ENCODE measurements at regions not wholly inside any gene's neighbourhood (a gene's known extent, or its start where the extent isn't known, plus 50 kb on each side); places are given as distances from the start of the nearest gene placed in this dataset.

DNA sequence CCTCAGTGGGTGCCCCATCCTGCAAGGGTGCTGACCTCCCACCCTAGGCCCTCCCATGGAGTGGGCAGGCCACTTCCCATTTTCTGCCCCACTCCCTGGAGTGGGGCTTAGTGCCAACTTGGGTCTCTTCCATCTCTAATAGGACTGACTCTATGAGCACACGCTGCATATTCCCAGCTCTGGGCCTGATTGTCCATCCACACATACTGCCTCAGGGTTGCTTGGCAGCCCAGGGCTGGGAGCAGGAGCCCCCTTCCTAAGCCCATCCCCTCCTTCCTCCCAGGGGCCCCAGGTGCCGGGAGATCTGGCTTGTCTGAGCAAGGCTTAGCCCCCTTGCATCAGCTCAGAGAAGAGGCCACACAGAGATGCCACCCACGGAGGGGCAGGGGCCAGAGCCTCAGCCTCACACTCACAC, 55.1 kb downstream of the PJA1 start:
- Mint-ChIP-seq H3K4me3 (no peak overlapping the region), H3K9me3 (no peaks in the 10 kb centered on the region), H3K27ac (no peak overlapping the region), H3K36me3 (ENCODE audit: low read depth) (no peaks in the 10 kb centered on the region), H3K4me1 (ENCODE audit: low read depth) (peaks cover 13% of the 10 kb centered on the region), H3K27me3 (ENCODE audit: insufficient read depth) (peaks cover 11% of the 10 kb centered on the region)
- DNase-seq = no peak
- TF ChIP-seq, protein P1, sequence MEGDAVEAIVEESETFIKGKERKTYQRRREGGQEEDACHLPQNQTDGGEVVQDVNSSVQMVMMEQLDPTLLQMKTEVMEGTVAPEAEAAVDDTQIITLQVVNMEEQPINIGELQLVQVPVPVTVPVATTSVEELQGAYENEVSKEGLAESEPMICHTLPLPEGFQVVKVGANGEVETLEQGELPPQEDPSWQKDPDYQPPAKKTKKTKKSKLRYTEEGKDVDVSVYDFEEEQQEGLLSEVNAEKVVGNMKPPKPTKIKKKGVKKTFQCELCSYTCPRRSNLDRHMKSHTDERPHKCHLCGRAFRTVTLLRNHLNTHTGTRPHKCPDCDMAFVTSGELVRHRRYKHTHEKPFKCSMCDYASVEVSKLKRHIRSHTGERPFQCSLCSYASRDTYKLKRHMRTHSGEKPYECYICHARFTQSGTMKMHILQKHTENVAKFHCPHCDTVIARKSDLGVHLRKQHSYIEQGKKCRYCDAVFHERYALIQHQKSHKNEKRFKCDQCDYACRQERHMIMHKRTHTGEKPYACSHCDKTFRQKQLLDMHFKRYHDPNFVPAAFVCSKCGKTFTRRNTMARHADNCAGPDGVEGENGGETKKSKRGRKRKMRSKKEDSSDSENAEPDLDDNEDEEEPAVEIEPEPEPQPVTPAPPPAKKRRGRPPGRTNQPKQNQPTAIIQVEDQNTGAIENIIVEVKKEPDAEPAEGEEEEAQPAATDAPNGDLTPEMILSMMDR (IDR thresholded peaks at IDR 0.05) = no peak

DNA sequence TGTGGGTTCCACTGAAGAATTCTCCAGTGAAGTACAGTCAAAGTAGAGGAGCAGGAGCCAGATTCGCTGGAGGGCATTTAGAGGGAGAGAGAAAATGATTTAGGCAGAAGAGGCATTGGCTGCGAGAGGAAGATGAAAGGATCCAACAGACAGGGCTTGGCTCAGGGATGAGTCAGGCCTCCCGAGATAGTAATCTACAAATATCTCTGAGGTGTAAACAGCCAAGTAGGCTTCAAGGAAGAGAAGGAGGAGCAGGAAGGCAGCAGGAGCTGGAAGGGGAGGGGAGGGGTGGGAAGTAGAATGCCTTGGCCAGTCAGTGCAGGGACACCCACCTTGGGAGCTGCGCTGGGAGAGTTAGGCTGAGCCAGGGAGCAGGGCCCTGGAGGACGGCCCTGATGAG, 55.5 kb downstream of the PJA1 start:
- H3K9me3 Mint-ChIP-seq = no peaks in the 10 kb centered on the region
- no peaks in the 10 kb centered on the region for H3K36me3 Mint-ChIP-seq (ENCODE audit: low read depth)
- H3K4me3 Mint-ChIP-seq = no peak overlapping the region
- peaks cover 11% of the 10 kb centered on the region for H3K27me3 Mint-ChIP-seq (ENCODE audit: insufficient read depth)
- peak; percentile 89 for DNase-seq
- H3K27ac Mint-ChIP-seq = no peak overlapping the region
- H3K4me1 Mint-ChIP-seq (ENCODE audit: low read depth) = peaks cover 13% of the 10 kb centered on the region
- TF ChIP-seq, protein P1 (IDR thresholded peaks at IDR 0.05) = no peak

DNA sequence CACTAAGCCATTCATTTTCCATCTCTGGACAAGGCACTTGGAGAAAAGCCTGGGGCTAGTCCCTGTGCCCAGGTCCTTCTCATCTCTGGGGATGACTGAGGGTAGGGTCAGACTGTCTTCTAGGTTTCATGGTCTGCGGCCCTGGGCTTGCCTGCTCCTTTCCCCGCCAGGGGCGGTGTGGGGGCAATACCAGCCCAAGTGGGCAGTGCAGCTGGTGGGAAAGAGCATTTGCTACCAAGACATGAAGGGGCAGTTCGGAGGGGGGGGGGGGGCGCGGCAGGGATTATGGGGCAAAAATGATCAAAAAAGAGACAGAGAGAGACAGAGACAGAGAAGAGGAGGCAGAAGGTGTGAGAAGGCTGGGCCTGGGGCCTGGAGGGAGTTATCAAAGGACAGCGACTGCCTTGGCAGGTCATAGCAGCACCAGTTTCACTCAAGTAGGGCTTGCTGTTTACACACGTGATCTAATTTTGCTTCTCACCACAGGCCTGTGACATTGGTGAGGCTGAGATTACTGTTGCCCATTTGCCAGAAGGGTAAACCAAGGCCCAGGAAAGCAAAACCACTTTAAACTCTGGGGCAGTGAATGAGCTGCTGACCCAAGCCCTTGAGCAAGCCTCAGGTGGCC, 56.1 kb downstream of the PJA1 start:
- Mint-ChIP-seq H3K9me3 (no peaks in the 10 kb centered on the region), H3K27me3 (ENCODE audit: insufficient read depth) (peaks cover 11% of the 10 kb centered on the region)
- DNase-seq = no peak

DNA sequence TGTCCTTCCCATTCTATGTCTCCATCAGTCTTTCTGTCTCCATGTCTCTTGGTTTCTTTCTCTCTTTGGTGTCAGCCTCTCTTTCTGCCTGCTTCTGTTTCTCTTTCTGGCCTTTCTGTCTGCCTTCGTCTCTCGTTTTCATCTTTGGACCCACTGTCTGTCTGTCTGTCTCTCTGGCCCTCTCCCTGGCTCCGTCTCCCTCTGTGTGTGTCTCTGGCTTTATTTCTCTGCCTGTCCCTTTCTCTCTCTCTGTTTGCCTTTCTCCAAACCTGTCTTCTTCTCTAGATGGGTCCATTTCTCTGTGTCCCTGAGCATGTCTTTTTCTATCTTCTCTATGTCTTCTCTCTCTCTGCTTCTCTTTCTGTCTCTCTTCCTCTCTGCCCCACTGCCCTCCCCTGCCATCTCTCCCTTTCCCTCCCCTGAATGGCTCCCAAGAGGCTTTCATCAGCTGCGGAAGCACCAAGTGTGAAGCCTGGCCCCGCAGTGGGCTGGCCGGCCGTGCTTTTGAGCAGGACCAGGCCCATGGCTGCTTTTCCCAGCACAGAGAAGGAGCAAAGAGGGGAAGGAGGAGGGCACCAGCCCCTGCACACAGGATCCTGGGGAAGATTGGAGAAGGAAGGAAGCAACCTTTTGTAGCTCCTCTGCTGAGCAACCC, 57.4 kb downstream of the PJA1 start:
- no peak overlapping the region for H3K27ac Mint-ChIP-seq
- H3K36me3 Mint-ChIP-seq (ENCODE audit: low read depth) = no peaks in the 10 kb centered on the region
- TF ChIP-seq, protein P1 (IDR thresholded peaks at IDR 0.05) = no peak
- no peaks in the 10 kb centered on the region for H3K9me3 Mint-ChIP-seq
- peaks cover 10% of the 10 kb centered on the region for H3K27me3 Mint-ChIP-seq (ENCODE audit: insufficient read depth)
- DNase-seq = no peak
- H3K4me1 Mint-ChIP-seq (ENCODE audit: low read depth) = peaks cover 15% of the 10 kb centered on the region
- H3K4me3 Mint-ChIP-seq = no peak overlapping the region

More for the DNA sequence above, 56.1 kb downstream of the PJA1 start:
- no peak overlapping the region for H3K27ac Mint-ChIP-seq
- H3K4me1 Mint-ChIP-seq (ENCODE audit: low read depth) = peaks cover 13% of the 10 kb centered on the region
- TF ChIP-seq, protein P1 (IDR thresholded peaks at IDR 0.05) = no peak
- no peak overlapping the region for H3K4me3 Mint-ChIP-seq
- no peaks in the 10 kb centered on the region for H3K36me3 Mint-ChIP-seq (ENCODE audit: low read depth)

DNA sequence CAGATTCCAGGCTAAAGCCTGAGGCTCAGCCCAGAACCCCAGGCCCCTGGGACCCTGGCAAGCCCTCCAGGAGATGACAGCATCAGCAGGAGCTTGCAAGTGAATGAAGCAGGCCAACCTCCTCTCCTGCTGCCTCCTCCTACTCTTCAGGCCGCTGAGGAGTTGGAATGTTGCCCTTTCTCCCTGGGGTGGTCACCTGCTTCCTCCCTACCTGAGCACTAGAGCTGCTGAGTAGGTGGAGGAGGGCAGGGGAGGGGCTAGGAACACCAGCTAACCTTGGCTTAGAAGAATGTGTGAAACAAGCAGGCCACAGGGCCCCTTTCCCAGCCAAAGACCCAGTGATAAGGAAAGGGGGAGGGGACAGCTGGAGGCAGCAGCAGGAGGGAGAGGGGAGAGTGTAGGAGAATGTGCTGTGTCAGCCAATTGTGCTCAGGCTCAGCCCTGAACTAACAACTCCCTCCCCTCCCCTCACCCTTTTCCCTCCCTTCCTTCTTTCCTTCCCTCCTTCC, 58.0 kb downstream of the PJA1 start:
- Mint-ChIP-seq H3K27me3 (ENCODE audit: insufficient read depth) (peaks cover 11% of the 10 kb centered on the region), H3K27ac (no peak overlapping the region), H3K9me3 (no peaks in the 10 kb centered on the region), H3K4me3 (no peak overlapping the region), H3K36me3 (ENCODE audit: low read depth) (no peaks in the 10 kb centered on the region), H3K4me1 (ENCODE audit: low read depth) (peaks cover 19% of the 10 kb centered on the region)
- no peak for DNase-seq
- TF ChIP-seq, protein P1 (IDR thresholded peaks at IDR 0.05) = no peak

All from HFFc6 (cell line).